Heart left ventricle (tissue), 13 donors: ENCODE measurements at regions not wholly inside any gene's neighbourhood (a gene's known extent, or its start where the extent isn't known, plus 50 kb on each side); places are given as distances from the start of the nearest gene placed in this dataset.

Experiments
- POLR2A ChIP-seq, 2 donors: fragments of 450-650 bp; IDR thresholded peaks; one replicate each; pipeline ENCODE4 v1.6.1; 2017; ENCODE audit warnings: antibody characterized with exemption in 2 of 2, mild to moderate bottlenecking in 2 of 2, moderate library complexity in 2 of 2
- TF ChIP-seq, protein P1 (sequence below), 12 donors: fragments of 200-600 bp; sonication (generic) in 4 of 12; IDR thresholded peaks; one replicate each; pipeline versions ENCODE4 v1.5.0 to v1.8.0; 2018 to 2022; ENCODE audit warnings: antibody characterized with exemption in 12 of 12, mild to moderate bottlenecking in 5 of 12
- donor health status: ischemic (EF 13 %, LVEDD 7.1; RV severe dilation, severe dysfunction).
- donor health status: DM: no; HTN: yes; CAD: no.
- donor health status: DM: no; HTN: no; CAD: no.
- donor health status: ischemic (EF 25% LVEDD 6.9; RV normal size, moderate dysfunction).
- donor health status: ischemic (EF 25% LVEDD 5.7; RV mildly dilated, moderate dysfunction).
- donor health status: ischemic (EF 35%, LVEDD 5.7; RV mildly dilated, moderate dysfunction).
- donor health status: nonischemic (EF 11% LVEDD 7.7; RV severe dilation, severe dysfunction).
- donor health status: DM: yes; HTN: yes; CAD: no.
- donor health status: PGD.
- donor health status: ischemic (EF 29% LVEDD 5.4; RV normal size, mild dysfunction).
- donor health status: nonischemic (EF 23%, LVEDD 6.1; RV moderate dilation, normal function).

DNA sequence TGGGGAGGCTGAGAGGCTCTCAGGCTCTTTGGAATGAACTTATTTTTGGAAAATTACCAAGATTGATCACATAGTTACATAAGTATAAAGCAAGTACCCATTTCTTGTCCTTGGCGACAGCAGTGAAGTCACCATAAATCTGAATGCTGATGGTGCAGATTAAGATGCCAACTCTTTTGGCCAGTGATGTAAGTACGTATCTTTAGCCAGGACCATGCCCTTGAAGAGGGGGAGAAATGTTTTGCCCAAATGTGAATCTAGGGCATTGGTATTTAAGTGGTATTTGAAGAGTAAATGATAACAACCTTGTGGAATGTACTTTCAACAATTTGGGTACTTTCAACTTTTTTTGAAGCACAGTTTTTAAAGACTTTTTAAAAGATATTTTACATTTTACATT lies 68.2 kb upstream of the RAD23B start:
- TF ChIP-seq, protein P1, sequence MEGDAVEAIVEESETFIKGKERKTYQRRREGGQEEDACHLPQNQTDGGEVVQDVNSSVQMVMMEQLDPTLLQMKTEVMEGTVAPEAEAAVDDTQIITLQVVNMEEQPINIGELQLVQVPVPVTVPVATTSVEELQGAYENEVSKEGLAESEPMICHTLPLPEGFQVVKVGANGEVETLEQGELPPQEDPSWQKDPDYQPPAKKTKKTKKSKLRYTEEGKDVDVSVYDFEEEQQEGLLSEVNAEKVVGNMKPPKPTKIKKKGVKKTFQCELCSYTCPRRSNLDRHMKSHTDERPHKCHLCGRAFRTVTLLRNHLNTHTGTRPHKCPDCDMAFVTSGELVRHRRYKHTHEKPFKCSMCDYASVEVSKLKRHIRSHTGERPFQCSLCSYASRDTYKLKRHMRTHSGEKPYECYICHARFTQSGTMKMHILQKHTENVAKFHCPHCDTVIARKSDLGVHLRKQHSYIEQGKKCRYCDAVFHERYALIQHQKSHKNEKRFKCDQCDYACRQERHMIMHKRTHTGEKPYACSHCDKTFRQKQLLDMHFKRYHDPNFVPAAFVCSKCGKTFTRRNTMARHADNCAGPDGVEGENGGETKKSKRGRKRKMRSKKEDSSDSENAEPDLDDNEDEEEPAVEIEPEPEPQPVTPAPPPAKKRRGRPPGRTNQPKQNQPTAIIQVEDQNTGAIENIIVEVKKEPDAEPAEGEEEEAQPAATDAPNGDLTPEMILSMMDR (IDR thresholded peaks at IDR 0.05) = no peak
- TF ChIP-seq POLR2A (IDR thresholded peaks at IDR 0.05) = no peak
